HUES6 (cell line): ENCODE measurements at regions not wholly inside any gene's neighbourhood (a gene's known extent, or its start where the extent isn't known, plus 50 kb on each side); places are given as distances from the start of the nearest gene placed in this dataset.

Source experiments
- H3K27ac ChIP-seq: 2 replicates; pipeline ENCODE4 v1.7.0; 2013; ENCODE audit warnings: low read depth, mild to moderate bottlenecking, low read length, inconsistent platforms
- H3K27me3 ChIP-seq: 2 replicates; pipeline ENCODE4 v1.6.1; 2013; ENCODE audit warnings: low read length; ENCODE audit not compliant: control insufficient read depth, insufficient read depth
- H3K36me3 ChIP-seq: 2 replicates; pipeline ENCODE4 v1.6.1; 2013; ENCODE audit warnings: low read length; ENCODE audit not compliant: control insufficient read depth, insufficient read depth
- H3K4me1 ChIP-seq: 2 replicates; pipeline ENCODE4 v1.6.1; 2013; ENCODE audit warnings: low read length; ENCODE audit not compliant: control insufficient read depth, insufficient read depth
- H3K4me3 ChIP-seq: 2 replicates; pipeline ENCODE4 v1.5.1; 2013; ENCODE audit warnings: low read depth, low read length
- H3K9ac ChIP-seq: one replicate; pipeline ENCODE4 v1.6.1; 2013; ENCODE audit warnings: mild to moderate bottlenecking, low read length
- H3K9me3 ChIP-seq: 2 replicates; pipeline ENCODE4 v1.6.1; 2013; ENCODE audit warnings: low read depth, low read length; ENCODE audit not compliant: control insufficient read depth, insufficient read depth

- Histone ChIP-seq H3K36me3 (no peaks in the 10 kb centered on the region), H3K4me3 (no peak overlapping the region), H3K9ac (no peak overlapping the region), H3K9me3 (no peaks in the 10 kb centered on the region), H3K27ac (no peak overlapping the region), H3K4me1 (no peaks in the 10 kb centered on the region), H3K27me3 (no peaks in the 10 kb centered on the region)
Observed at GRCh38 chr13:90375851-90376250, 971.6 kb upstream of the MIR17HG start.

- Histone ChIP-seq H3K9ac (no peak overlapping the region), H3K4me3 (no peak overlapping the region), H3K9me3 (no peaks in the 10 kb centered on the region)
Observed at GRCh38 chr13:90382425-90382824, 965.1 kb upstream of the MIR17HG start.

GRCh38 chr13:90385781-90386489 is 961.6 kb upstream of the MIR17HG start:
- no peaks in the 10 kb centered on the region for H3K27me3 ChIP-seq
- no peak overlapping the region for H3K4me3 ChIP-seq
- H3K9ac ChIP-seq, result no peak overlapping the region
- no peak overlapping the region for H3K27ac ChIP-seq
- no peaks in the 10 kb centered on the region for H3K36me3 ChIP-seq
- H3K9me3 ChIP-seq, result peaks cover 5% of the 10 kb centered on the region; the same call in 1 of the 2 replicates
- no peaks in the 10 kb centered on the region for H3K4me1 ChIP-seq

More at GRCh38 chr13:90382425-90382824, 965.1 kb upstream of the MIR17HG start:
- Histone ChIP-seq H3K36me3 (no peaks in the 10 kb centered on the region), H3K4me1 (no peaks in the 10 kb centered on the region), H3K27ac (no peak overlapping the region), H3K27me3 (no peaks in the 10 kb centered on the region)

- Histone ChIP-seq H3K9ac (no peak overlapping the region), H3K4me3 (no peak overlapping the region), H3K27me3 (no peaks in the 10 kb centered on the region), H3K9me3 (peaks cover 8% of the 10 kb centered on the region; the same call in 1 of the 2 replicates), H3K4me1 (no peaks in the 10 kb centered on the region), H3K27ac (no peak overlapping the region), H3K36me3 (no peaks in the 10 kb centered on the region)
Observed at GRCh38 chr13:90388887-90389452, 958.5 kb upstream of the MIR17HG start.

- H3K27ac ChIP-seq, result no peak overlapping the region
- H3K36me3 ChIP-seq, result no peaks in the 10 kb centered on the region
- no peak overlapping the region for H3K4me3 ChIP-seq
- H3K9me3 ChIP-seq, result peaks cover 8% of the 10 kb centered on the region; the same call in 1 of the 2 replicates
- H3K27me3 ChIP-seq, result no peaks in the 10 kb centered on the region
- H3K9ac ChIP-seq, result no peak overlapping the region
- no peaks in the 10 kb centered on the region for H3K4me1 ChIP-seq
Observed at GRCh38 chr13:90389537-90389936, 958.0 kb upstream of the MIR17HG start.

- Histone ChIP-seq H3K27me3 (no peaks in the 10 kb centered on the region), H3K4me3 (no peak overlapping the region)
Observed at GRCh38 chr13:90393408-90393807, 954.1 kb upstream of the MIR17HG start.

GRCh38 chr13:90395348-90395747 is 952.1 kb upstream of the MIR17HG start:
- peaks cover 8% of the 10 kb centered on the region; the same call in 1 of the 2 replicates for H3K4me1 ChIP-seq
- H3K4me3 ChIP-seq, result no peak overlapping the region
- H3K9me3 ChIP-seq, result peaks cover 3% of the 10 kb centered on the region; the same call in 1 of the 2 replicates
- H3K9ac ChIP-seq, result no peak overlapping the region
- no peaks in the 10 kb centered on the region for H3K36me3 ChIP-seq
- no peak overlapping the region for H3K27ac ChIP-seq
- H3K27me3 ChIP-seq, result no peaks in the 10 kb centered on the region

More at GRCh38 chr13:90393408-90393807, 954.1 kb upstream of the MIR17HG start:
- Histone ChIP-seq H3K36me3 (no peaks in the 10 kb centered on the region), H3K9me3 (peaks cover 5% of the 10 kb centered on the region; the same call in 1 of the 2 replicates), H3K9ac (no peak overlapping the region), H3K27ac (no peak overlapping the region), H3K4me1 (peaks cover 8% of the 10 kb centered on the region; the same call in 1 of the 2 replicates)

GRCh38 chr13:90395846-90396245 is 951.6 kb upstream of the MIR17HG start:
- Histone ChIP-seq H3K27ac (no peak overlapping the region), H3K4me1 (peaks cover 8% of the 10 kb centered on the region; the same call in 1 of the 2 replicates), H3K4me3 (no peak overlapping the region), H3K9me3 (peaks cover 3% of the 10 kb centered on the region; the same call in 1 of the 2 replicates), H3K36me3 (no peaks in the 10 kb centered on the region), H3K27me3 (no peaks in the 10 kb centered on the region), H3K9ac (no peak overlapping the region)

GRCh38 chr13:90396266-90396665 is 951.2 kb upstream of the MIR17HG start:
- Histone ChIP-seq H3K27me3 (no peaks in the 10 kb centered on the region), H3K27ac (no peak overlapping the region), H3K9ac (no peak overlapping the region), H3K4me1 (peaks cover 8% of the 10 kb centered on the region; the same call in 1 of the 2 replicates), H3K4me3 (no peak overlapping the region), H3K36me3 (no peaks in the 10 kb centered on the region), H3K9me3 (no peaks in the 10 kb centered on the region; the same call in 1 of the 2 replicates)

GRCh38 chr13:90397503-90397902 is 950.0 kb upstream of the MIR17HG start:
- no peaks in the 10 kb centered on the region; the same call in 1 of the 2 replicates for H3K9me3 ChIP-seq
- no peaks in the 10 kb centered on the region for H3K27me3 ChIP-seq
- peaks cover 8% of the 10 kb centered on the region; the same call in 1 of the 2 replicates for H3K4me1 ChIP-seq
- no peak overlapping the region for H3K27ac ChIP-seq
- H3K36me3 ChIP-seq, result no peaks in the 10 kb centered on the region
- no peak overlapping the region for H3K4me3 ChIP-seq
- no peak overlapping the region for H3K9ac ChIP-seq

- H3K4me3 ChIP-seq, result no peak overlapping the region
- peaks cover 8% of the 10 kb centered on the region; the same call in 1 of the 2 replicates for H3K4me1 ChIP-seq
- H3K36me3 ChIP-seq, result no peaks in the 10 kb centered on the region
- H3K27ac ChIP-seq, result no peak overlapping the region
- H3K9me3 ChIP-seq, result peaks cover 6% of the 10 kb centered on the region
- no peaks in the 10 kb centered on the region for H3K27me3 ChIP-seq
- no peak overlapping the region for H3K9ac ChIP-seq
Observed at GRCh38 chr13:90400372-90400771, 947.1 kb upstream of the MIR17HG start.
